ENCODE measurements at regions not wholly inside any gene's neighbourhood (a gene's known extent, or its start where the extent isn't known, plus 50 kb on each side); places are given as distances from the start of the nearest gene placed in this dataset.

DNA sequence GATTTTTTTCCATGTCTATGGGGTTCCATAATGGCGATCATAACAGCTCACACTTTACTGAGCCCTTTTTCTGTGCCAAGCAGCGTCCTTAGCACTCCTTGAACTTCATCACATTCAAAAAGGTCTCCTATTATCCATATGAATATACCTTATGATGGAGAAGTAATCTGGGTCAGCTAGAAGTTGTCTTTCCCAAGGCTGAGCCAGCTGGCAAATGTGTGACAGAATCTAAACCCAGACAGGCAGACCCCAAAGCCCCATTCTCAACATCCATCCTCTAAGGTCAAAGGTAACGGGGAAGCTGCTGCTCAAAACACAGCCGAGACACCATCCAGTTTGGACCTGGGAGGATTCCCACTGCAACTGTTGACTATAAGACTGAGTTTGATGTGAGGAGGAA lies 249.6 kb downstream of the PRDM2 start:
- H3K9me3 ChIP-seq (ENCODE audit: control insufficient read depth in 2 of 3, insufficient read depth in 1 of 3, low read length in 3 of 3): no peaks in the 10 kb centered on the region
- H3K9ac ChIP-seq (ENCODE audit: low read length in 3 of 3): no peak overlapping the region
- no peaks in the 10 kb centered on the region for H3K4me1 ChIP-seq (ENCODE audit: control insufficient read depth in 2 of 3, insufficient read depth in 2 of 3, low read depth in 1 of 3, low read length in 3 of 3)
- H3K36me3 ChIP-seq (ENCODE audit: control insufficient read depth in 2 of 3, insufficient read depth in 3 of 3, low read length in 3 of 3): no peaks in the 10 kb centered on the region
- intact Hi-C loops (cut with DNase I): no loop called here
- TF ChIP-seq, protein P1, sequence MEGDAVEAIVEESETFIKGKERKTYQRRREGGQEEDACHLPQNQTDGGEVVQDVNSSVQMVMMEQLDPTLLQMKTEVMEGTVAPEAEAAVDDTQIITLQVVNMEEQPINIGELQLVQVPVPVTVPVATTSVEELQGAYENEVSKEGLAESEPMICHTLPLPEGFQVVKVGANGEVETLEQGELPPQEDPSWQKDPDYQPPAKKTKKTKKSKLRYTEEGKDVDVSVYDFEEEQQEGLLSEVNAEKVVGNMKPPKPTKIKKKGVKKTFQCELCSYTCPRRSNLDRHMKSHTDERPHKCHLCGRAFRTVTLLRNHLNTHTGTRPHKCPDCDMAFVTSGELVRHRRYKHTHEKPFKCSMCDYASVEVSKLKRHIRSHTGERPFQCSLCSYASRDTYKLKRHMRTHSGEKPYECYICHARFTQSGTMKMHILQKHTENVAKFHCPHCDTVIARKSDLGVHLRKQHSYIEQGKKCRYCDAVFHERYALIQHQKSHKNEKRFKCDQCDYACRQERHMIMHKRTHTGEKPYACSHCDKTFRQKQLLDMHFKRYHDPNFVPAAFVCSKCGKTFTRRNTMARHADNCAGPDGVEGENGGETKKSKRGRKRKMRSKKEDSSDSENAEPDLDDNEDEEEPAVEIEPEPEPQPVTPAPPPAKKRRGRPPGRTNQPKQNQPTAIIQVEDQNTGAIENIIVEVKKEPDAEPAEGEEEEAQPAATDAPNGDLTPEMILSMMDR (IDR thresholded peaks at IDR 0.05; ENCODE audit: borderline replicate concordance, extremely low read depth, insufficient read depth): no peak
- FAIRE-seq (no peak), DNase-seq (no peak)
- H3K4me3 ChIP-seq (ENCODE audit: low read length in 3 of 3): no peak overlapping the region
- H3K27me3 ChIP-seq (ENCODE audit: control insufficient read depth, insufficient read depth, low read length): no peaks in the 10 kb centered on the region
- no peak overlapping the region for H3K27ac ChIP-seq (ENCODE audit: low read depth in 2 of 2, low read length in 2 of 2)

DNA sequence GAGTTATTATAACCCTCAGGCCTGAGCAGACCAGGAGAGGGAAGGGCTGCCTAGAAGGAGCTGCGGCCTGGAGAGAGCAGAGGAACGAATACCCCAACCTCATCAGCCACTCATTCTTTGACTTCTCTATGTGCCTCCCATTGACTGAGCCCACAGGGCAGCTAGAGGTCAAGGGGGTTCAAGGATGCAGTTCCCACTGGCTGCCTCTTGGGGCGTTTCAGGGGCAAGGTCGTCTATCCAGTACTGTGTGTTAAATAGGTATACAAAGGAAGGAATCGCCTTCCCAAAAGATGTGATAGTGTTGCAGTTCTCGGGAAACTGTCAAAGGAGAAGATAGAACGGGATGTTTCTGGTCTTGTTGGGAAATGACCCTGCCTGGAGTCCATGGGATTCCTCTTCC lies 250.6 kb downstream of the PRDM2 start:
- no peaks in the 10 kb centered on the region for H3K36me3 ChIP-seq (ENCODE audit: control insufficient read depth in 2 of 3, insufficient read depth in 3 of 3, low read length in 3 of 3)
- intact Hi-C loops (cut with DNase I): no loop called here
- TF ChIP-seq, protein P1 (IDR thresholded peaks at IDR 0.05; ENCODE audit: borderline replicate concordance, extremely low read depth, insufficient read depth): no peak
- H3K4me1 ChIP-seq (ENCODE audit: control insufficient read depth in 2 of 3, insufficient read depth in 2 of 3, low read depth in 1 of 3, low read length in 3 of 3): no peaks in the 10 kb centered on the region
- DNase-seq (no peak), FAIRE-seq (no peak)
- H3K9me3 ChIP-seq (ENCODE audit: control insufficient read depth in 2 of 3, insufficient read depth in 1 of 3, low read length in 3 of 3): no peaks in the 10 kb centered on the region
- no peaks in the 10 kb centered on the region for H3K27me3 ChIP-seq (ENCODE audit: control insufficient read depth, insufficient read depth, low read length)
- H3K4me3 ChIP-seq (ENCODE audit: low read length in 3 of 3): no peak overlapping the region
- H3K27ac ChIP-seq (ENCODE audit: low read depth in 2 of 2, low read length in 2 of 2): no peak overlapping the region
- no peak overlapping the region for H3K9ac ChIP-seq (ENCODE audit: low read length in 3 of 3)

DNA sequence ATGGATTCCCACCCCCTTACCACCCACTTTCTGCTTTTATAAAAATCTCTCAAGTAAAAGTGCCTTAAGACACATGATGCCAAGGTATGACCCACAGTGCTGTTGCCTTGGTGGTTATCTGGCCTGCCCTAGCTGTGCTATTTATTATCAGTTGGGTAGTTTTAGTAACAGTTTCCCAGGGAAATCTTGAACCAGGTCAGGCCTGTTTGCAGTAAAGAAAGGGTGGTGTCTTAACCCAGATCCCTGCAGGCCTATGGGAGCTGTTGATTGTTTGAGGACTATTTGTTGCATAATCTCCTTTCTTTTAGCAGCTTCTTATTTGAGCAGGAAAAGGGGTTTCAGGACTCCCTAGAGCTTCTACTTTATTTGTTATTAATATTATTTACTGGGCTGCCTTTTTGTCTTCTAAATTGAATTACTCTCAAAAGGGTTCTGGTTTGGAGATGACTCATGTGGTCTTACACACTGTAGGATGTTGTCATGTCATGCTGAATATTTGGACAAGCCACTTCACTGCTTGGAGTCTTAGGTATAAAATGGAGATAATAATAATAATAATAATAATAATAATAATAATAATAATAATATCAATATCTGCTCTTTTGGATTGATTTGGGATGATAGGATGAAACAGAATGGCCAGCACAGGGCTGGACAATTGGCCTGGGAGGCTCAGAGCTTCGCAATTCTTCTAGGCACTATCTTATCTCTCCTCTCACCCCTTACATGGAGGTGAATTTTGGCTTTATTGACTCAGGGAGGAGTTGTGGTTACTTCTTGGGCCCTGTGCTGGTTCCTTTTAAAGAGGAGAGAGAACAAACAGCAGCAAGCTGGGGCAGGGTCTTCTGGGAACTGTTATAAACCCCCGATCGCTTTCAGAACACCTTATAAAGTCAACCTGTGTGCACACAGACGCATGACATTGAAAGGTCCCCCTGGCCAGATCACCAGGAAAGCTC lies 252.1 kb downstream of the PRDM2 start:
- H3K9me3 ChIP-seq (ENCODE audit: control insufficient read depth in 2 of 3, insufficient read depth in 1 of 3, low read length in 3 of 3): no peaks in the 10 kb centered on the region
- H3K9ac ChIP-seq (ENCODE audit: low read length in 3 of 3): no peak overlapping the region
- H3K27me3 ChIP-seq (ENCODE audit: control insufficient read depth, insufficient read depth, low read length): no peaks in the 10 kb centered on the region
- intact Hi-C loops (cut with DNase I): no loop called here
- FAIRE-seq (no peak), DNase-seq (no peak)
- no peaks in the 10 kb centered on the region for H3K4me1 ChIP-seq (ENCODE audit: control insufficient read depth in 2 of 3, insufficient read depth in 2 of 3, low read depth in 1 of 3, low read length in 3 of 3)
- H3K36me3 ChIP-seq (ENCODE audit: control insufficient read depth in 2 of 3, insufficient read depth in 3 of 3, low read length in 3 of 3): no peaks in the 10 kb centered on the region
- H3K27ac ChIP-seq (ENCODE audit: low read depth in 2 of 2, low read length in 2 of 2): no peak overlapping the region
- TF ChIP-seq, protein P1 (IDR thresholded peaks at IDR 0.05; ENCODE audit: borderline replicate concordance, extremely low read depth, insufficient read depth): no peak
- no peak overlapping the region for H3K4me3 ChIP-seq (ENCODE audit: low read length in 3 of 3)
